Neural cell (in vitro differentiated cells): ENCODE measurements at regions not wholly inside any gene's neighbourhood (a gene's known extent, or its start where the extent isn't known, plus 50 kb on each side); places are given as distances from the start of the nearest gene placed in this dataset.

Experiments
- CTCF ChIP-seq: fragments of 450-650 bp; IDR thresholded peaks from 2 replicates; pipeline ENCODE4 v1.5.1; 2014; ENCODE audit warnings: antibody characterized with exemption, mild to moderate bottlenecking, moderate library complexity; ENCODE audit not compliant: poor library complexity, severe bottlenecking
- EZH2 ChIP-seq: fragments of 200-600, 300-800 bp; shearing (Covaris generic), sonication (generic); IDR thresholded peaks from 2 replicates; pipeline ENCODE4 v1.6.1; 2014; ENCODE audit warnings: antibody characterized with exemption, low read length, borderline replicate concordance, mild to moderate bottlenecking; ENCODE audit not compliant: insufficient read depth, poor library complexity, severe bottlenecking
- POLR2AphosphoS5 ChIP-seq: IDR thresholded peaks from 2 replicates; pipeline ENCODE4 v1.6.1; 2012
- RAD21 ChIP-seq: fragments of 450-650 bp; conservative IDR thresholded peaks from 2 replicates; pipeline ENCODE4 v1.6.1; 2014; ENCODE audit warnings: antibody characterized with exemption, mild to moderate bottlenecking, moderate library complexity
- TAF1 ChIP-seq: IDR thresholded peaks from 2 replicates; pipeline ENCODE4 v1.6.1; 2012; ENCODE audit warnings: low read depth

GRCh38 chr1:219798283-219799030, 129.9 kb downstream of the SLC30A10 start:
- TF ChIP-seq CTCF (no peak), POLR2AphosphoS5 (no peak), TAF1 (no peak), EZH2 (no peak), RAD21 (no peak)
